ENCODE measurements at regions not wholly inside any gene's neighbourhood (a gene's known extent, or its start where the extent isn't known, plus 50 kb on each side); places are given as distances from the start of the nearest gene placed in this dataset.

- WGBS (ENCODE audit: insufficient coverage), result 89% methylated on average over 9 of the region's 13 CpGs
- H3K36me3 ChIP-seq (replicated peaks in 1 of 2; ENCODE audit: control insufficient read depth in 1 of 2, insufficient read depth in 2 of 2, low read length in 2 of 2), result no peaks in the 10 kb centered on the region
- Mint-ChIP-seq H3K27me3 (ENCODE audit: low read depth in 3 of 3) (peaks cover 0 to 2% (median 0%) of the 10 kb centered on the region in 3 donors), H3K36me3 (no peaks in the 10 kb centered on the region), H3K4me3 (no peak overlapping the region), H3K27ac (peak overlapping the region in 2 of 7 donors; percentile 11 to 22), H3K9me3 (peaks cover 5 to 25% (median 11%) of the 10 kb centered on the region in 7 donors), H3K4me1 (no peaks in the 10 kb centered on the region)
- H4K20me1 ChIP-seq (ENCODE audit: insufficient read depth, low read length), result no peaks in the 10 kb centered on the region
- TF ChIP-seq CTCF (IDR thresholded peaks at IDR 0.05), result no peak
- intact Hi-C loops (cut with micrococcal nuclease), result no loop called here
- no peak overlapping the region for H2AFZ ChIP-seq (ENCODE audit: insufficient read depth, low read depth, low read length, poor library complexity, severe bottlenecking)
- no peak overlapping the region for H3K4me3 ChIP-seq (replicated peaks in 1 of 3; ENCODE audit: low read depth in 2 of 3, low read length in 3 of 3)
- peaks cover 12 to 24% of the 10 kb centered on the region in 2 donors for H3K9me3 ChIP-seq (replicated peaks in 1 of 2; ENCODE audit: control insufficient read depth in 1 of 2, insufficient read depth in 1 of 2, low read length in 2 of 2)
- H3K27me3 ChIP-seq (ENCODE audit: control insufficient read depth in 2 of 2, insufficient read depth in 2 of 2, low read length in 2 of 2), result no peaks in the 10 kb centered on the region
- H3K79me2 ChIP-seq (ENCODE audit: insufficient read depth, low read length), result no peaks in the 10 kb centered on the region
- no peak for DNase-seq
- H3K4me1 ChIP-seq (ENCODE audit: control insufficient read depth in 1 of 2, insufficient read depth in 2 of 2, low read length in 2 of 2), result no peaks in the 10 kb centered on the region
- H3K9ac ChIP-seq (ENCODE audit: insufficient read depth, low read length, poor library complexity, severe bottlenecking), result no peak overlapping the region
- H3K4me2 ChIP-seq (replicated peaks; ENCODE audit: extremely low read depth, low read length, poor library complexity, severe bottlenecking), result no peak overlapping the region
- H3K27ac ChIP-seq (ENCODE audit: low read depth in 1 of 2, low read length in 2 of 2), result no peak overlapping the region
Measured at GRCh38 chr7:34544621-34545020, 113.4 kb upstream of the NPSR1 start.

GRCh38 chr7:34550996-34551395 lies 107.0 kb upstream of the NPSR1 start:
- no peaks in the 10 kb centered on the region for H3K4me1 ChIP-seq (ENCODE audit: control insufficient read depth in 1 of 2, insufficient read depth in 2 of 2, low read length in 2 of 2)
- no peak for DNase-seq
- no peaks in the 10 kb centered on the region for H3K79me2 ChIP-seq (ENCODE audit: insufficient read depth, low read length)
- no peak overlapping the region for H3K27ac ChIP-seq (ENCODE audit: low read depth in 1 of 2, low read length in 2 of 2)
- intact Hi-C loops (cut with micrococcal nuclease), result no loop called here
- H3K4me1 Mint-ChIP-seq, result no peaks in the 10 kb centered on the region
- peaks cover 0 to 3% (median 0%) of the 10 kb centered on the region in 3 donors for H3K27me3 Mint-ChIP-seq (ENCODE audit: low read depth in 3 of 3)
- H3K36me3 Mint-ChIP-seq, result no peaks in the 10 kb centered on the region
- no peaks in the 10 kb centered on the region for H4K20me1 ChIP-seq (ENCODE audit: insufficient read depth, low read length)
- no peak overlapping the region for H2AFZ ChIP-seq (ENCODE audit: insufficient read depth, low read depth, low read length, poor library complexity, severe bottlenecking)
- H3K9me3 Mint-ChIP-seq, result peaks cover 9 to 22% (median 12%) of the 10 kb centered on the region in 7 donors
- no peak overlapping the region for H3K9ac ChIP-seq (ENCODE audit: insufficient read depth, low read length, poor library complexity, severe bottlenecking)
- no peak overlapping the region for H3K4me3 ChIP-seq (replicated peaks in 1 of 3; ENCODE audit: low read depth in 2 of 3, low read length in 3 of 3)
- H3K4me2 ChIP-seq (replicated peaks; ENCODE audit: extremely low read depth, low read length, poor library complexity, severe bottlenecking), result no peak overlapping the region
- no peaks in the 10 kb centered on the region for H3K27me3 ChIP-seq (ENCODE audit: control insufficient read depth in 2 of 2, insufficient read depth in 2 of 2, low read length in 2 of 2)
- no peak overlapping the region for H3K4me3 Mint-ChIP-seq
- H3K9me3 ChIP-seq (replicated peaks in 1 of 2; ENCODE audit: control insufficient read depth in 1 of 2, insufficient read depth in 1 of 2, low read length in 2 of 2), result peaks cover 22 to 32% of the 10 kb centered on the region in 2 donors
- no peak for TF ChIP-seq CTCF (IDR thresholded peaks at IDR 0.05)
- no peak overlapping the region for H3K27ac Mint-ChIP-seq
- no CpG with 5 or more reads among the region's 2 CpGs for WGBS (ENCODE audit: insufficient coverage)
- no peaks in the 10 kb centered on the region for H3K36me3 ChIP-seq (replicated peaks in 1 of 2; ENCODE audit: control insufficient read depth in 1 of 2, insufficient read depth in 2 of 2, low read length in 2 of 2)
